Ovary (tissue), 7 donors: ENCODE measurements at regions not wholly inside any gene's neighbourhood (a gene's known extent, or its start where the extent isn't known, plus 50 kb on each side); places are given as distances from the start of the nearest gene placed in this dataset.

Source experiments
- DNase-seq, 5 donors: peaks; one replicate each; pipeline ENCODE4 v3.0.0-alpha.2; 2019 to 2020
- H3K27ac ChIP-seq, 2 donors: fragments of 200-600 bp; one replicate each; pipeline versions ENCODE4 v1.5.1 to v1.8.0; 2019 to 2022
- H3K27me3 ChIP-seq: fragments of 200-600 bp; one replicate; pipeline ENCODE4 v1.8.0; 2022
- H3K36me3 ChIP-seq: fragments of 200-600 bp; sonication (generic); one replicate; pipeline ENCODE4 v1.5.1; 2019
- H3K4me1 ChIP-seq: one replicate; pipeline ENCODE4 v1.8.1; 2013; ENCODE audit warnings: mild to moderate bottlenecking, moderate library complexity; ENCODE audit not compliant: insufficient read depth
- H3K4me3 ChIP-seq: fragments of 200-600 bp; sonication (generic); one replicate; pipeline ENCODE4 v1.5.1; 2017
- H3K9me3 ChIP-seq, 2 donors: fragments of 200-600 bp in 1 of 2; sonication (generic) in 1 of 2; one replicate each; pipeline versions ENCODE4 v1.5.1 to v1.8.1; 2013 to 2019; ENCODE audit warnings: mild to moderate bottlenecking in 1 of 2, moderate library complexity in 1 of 2
- CTCF ChIP-seq, 3 donors: fragments of 450-650 bp in 2 of 3; fragments of 200-600 bp in 1 of 3; IDR thresholded peaks; one replicate each; pipeline versions ENCODE4 v1.5.1 to v1.8.0; 2016 to 2022; ENCODE audit warnings: antibody characterized with exemption in 3 of 3, mild to moderate bottlenecking in 1 of 3
- EP300 ChIP-seq: sonication (generic); formaldehyde crosslinking; IDR thresholded peaks from one replicate; pipeline ENCODE4 v1.6.1; 2017; ENCODE audit warnings: antibody characterized with exemption
- POLR2A ChIP-seq: fragments of 450-650 bp; IDR thresholded peaks from one replicate; pipeline ENCODE4 v1.6.1; 2017; ENCODE audit warnings: antibody characterized with exemption, mild to moderate bottlenecking, moderate library complexity
- WGBS, 3 donors: extraction: QIAGEN DNeasy Blood & Tissue Kit in 1 of 3; methylation state at CpG; one replicate each; pipeline versions ENCODE4 v1.1.5 to v1.1.7; 2013 to 2017; 5-methylcytosine and 5-hydroxymethylcytosine counted together
- intact Hi-C, 4 donors: fragments of 100-400 bp; cut with DNase I; formaldehyde crosslinking; loops; one replicate each; pipeline versions ENCODE4 v1.11.0 to v1.15.1; 2022 to 2023
- donor health status: DM: no; HTN: no; CAD: no; lungs with moderate emphysema.
- donor health status: DM: no; HTN: no; CAD: no.
- donor health status: Bipolar disorder and iron deficiency.
- donor health status: DM: no; HTN: no; CAD: no.
- donor health status: DM: yes; HTN: yes; CAD: no.

GRCh38 chr6:119481976-119482375 is 132.4 kb upstream of the MAN1A1 start:
- no peaks in the 10 kb centered on the region for H3K27me3 ChIP-seq
- H3K36me3 ChIP-seq, result no peaks in the 10 kb centered on the region
- no peak overlapping the region for H3K27ac ChIP-seq
- H3K4me1 ChIP-seq, result no peaks in the 10 kb centered on the region
- TF ChIP-seq EP300 (no peak), CTCF (IDR thresholded peaks at IDR 0.05) (no peak), POLR2A (no peak)
- no peak for DNase-seq
- H3K4me3 ChIP-seq, result no peak overlapping the region
- H3K9me3 ChIP-seq, result no peaks in the 10 kb centered on the region
- 82 to 87% (median 85%) methylated on average over 1 of the region's 1 CpG for WGBS, 3 donors
- intact Hi-C loops, result no loop called here

GRCh38 chr6:119480961-119481497 is 131.5 kb upstream of the MAN1A1 start:
- TF ChIP-seq CTCF (IDR thresholded peaks at IDR 0.05) (no peak), POLR2A (no peak), EP300 (no peak)
- intact Hi-C loops, result no loop called here
- no peaks in the 10 kb centered on the region for H3K27me3 ChIP-seq
- no peaks in the 10 kb centered on the region for H3K9me3 ChIP-seq
- no peaks in the 10 kb centered on the region for H3K36me3 ChIP-seq
- WGBS, 3 donors, result 84 to 94% (median 88%) methylated on average over 1 of the region's 1 CpG
- no peaks in the 10 kb centered on the region for H3K4me1 ChIP-seq
- no peak overlapping the region for H3K4me3 ChIP-seq
- DNase-seq, result no peak
- H3K27ac ChIP-seq, result no peak overlapping the region

- TF ChIP-seq EP300, result no peak
- TF ChIP-seq POLR2A, result no peak
- TF ChIP-seq CTCF (IDR thresholded peaks at IDR 0.05), result no peak
- H3K27me3 ChIP-seq, result no peaks in the 10 kb centered on the region
- DNase-seq, result no peak
- intact Hi-C loops, result no loop called here
- H3K4me3 ChIP-seq, result no peak overlapping the region
- H3K9me3 ChIP-seq, result no peaks in the 10 kb centered on the region
- WGBS, 3 donors, result 92 to 93% (median 93%) methylated on average over 2 of the region's 2 CpGs
- no peaks in the 10 kb centered on the region for H3K4me1 ChIP-seq
- no peak overlapping the region for H3K27ac ChIP-seq
- H3K36me3 ChIP-seq, result no peaks in the 10 kb centered on the region
Observed at GRCh38 chr6:119479860-119480655, 130.5 kb upstream of the MAN1A1 start.

- Histone ChIP-seq H3K4me1 (no peaks in the 10 kb centered on the region), H3K36me3 (no peaks in the 10 kb centered on the region), H3K4me3 (no peak overlapping the region), H3K9me3 (no peaks in the 10 kb centered on the region), H3K27ac (no peak overlapping the region), H3K27me3 (no peaks in the 10 kb centered on the region)
- WGBS, 3 donors, result 4 to 11% (median 8%) methylated on average over 4 of the region's 4 CpGs
- no peak for DNase-seq
- no peak for TF ChIP-seq POLR2A
- TF ChIP-seq CTCF (IDR thresholded peaks at IDR 0.05), result no peak
- no peak for TF ChIP-seq EP300
- intact Hi-C loops, result no loop called here
Observed at GRCh38 chr6:119476554-119476953, 127.0 kb upstream of the MAN1A1 start.
